GM19351 (cell line): ENCODE measurements at regions not wholly inside any gene's neighbourhood (a gene's known extent, or its start where the extent isn't known, plus 50 kb on each side); places are given as distances from the start of the nearest gene placed in this dataset.

ENCODE experiments used
- ATAC-seq: cut with Tn5 transposase; IDR thresholded peaks from one replicate; pipeline ENCODE4 v1.9.1; 2021; ENCODE audit warnings: mild to moderate bottlenecking, moderate library complexity; ENCODE audit not compliant: unreplicated experiment

DNA sequence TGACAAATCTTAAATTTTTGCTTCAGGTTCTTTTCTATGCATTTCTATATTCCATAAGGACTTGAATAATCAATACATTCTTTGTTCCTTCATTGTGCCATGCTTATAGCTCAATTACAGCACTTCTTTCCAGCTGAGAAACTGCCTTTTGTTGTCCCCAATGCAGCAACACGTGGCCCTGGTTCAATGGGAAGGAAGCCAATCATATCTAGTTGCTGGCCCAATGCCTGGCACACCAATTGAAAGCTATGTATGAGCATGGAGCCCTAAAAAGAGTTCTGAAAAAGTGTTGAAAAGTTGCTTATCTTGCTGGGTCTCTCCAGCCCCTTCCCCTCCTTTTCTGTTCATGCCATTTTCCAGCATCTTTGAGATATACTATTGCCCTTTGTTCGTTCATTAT is 448.0 kb upstream of the FAT3 start:
- no peak for ATAC-seq

DNA sequence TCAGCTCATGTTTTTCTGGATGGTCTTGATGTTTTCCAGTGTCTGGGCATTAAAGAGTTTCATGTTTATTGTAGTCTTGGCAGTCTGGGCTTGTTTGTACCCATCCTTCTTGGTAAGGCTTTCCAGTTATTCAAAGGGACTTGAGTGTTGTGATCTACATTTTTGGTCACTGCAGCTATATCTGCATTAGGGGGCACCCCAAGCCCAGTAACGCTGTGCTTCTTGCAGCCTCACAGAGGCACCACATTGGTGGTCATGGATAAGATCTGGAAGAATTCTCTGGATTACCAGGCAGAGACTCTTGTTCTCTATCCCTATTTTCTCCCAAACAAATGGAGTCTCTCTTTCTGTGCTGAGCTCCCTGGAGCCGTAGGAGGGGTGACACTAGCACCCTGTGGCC is 451.5 kb upstream of the FAT3 start:
- no peak for ATAC-seq

DNA sequence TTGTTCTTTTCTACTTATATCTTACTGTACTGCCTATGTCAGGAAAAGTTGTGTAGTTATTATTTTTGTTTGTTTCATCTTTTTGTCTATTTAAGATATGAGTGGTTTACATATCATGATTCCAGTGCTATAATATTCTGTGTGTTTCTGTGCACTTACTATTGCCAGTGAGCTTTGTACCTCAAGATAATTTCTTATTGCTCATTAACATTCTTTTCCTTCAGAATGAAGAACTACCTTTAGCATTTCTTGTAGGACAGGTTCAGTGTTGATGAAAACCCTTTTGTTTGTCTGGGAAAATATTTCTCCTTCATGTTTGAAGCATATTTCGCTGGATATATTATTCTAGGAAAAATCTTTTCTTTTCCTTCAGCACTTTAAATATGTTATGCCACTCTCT is 452.7 kb upstream of the FAT3 start:
- ATAC-seq, result no peak

DNA sequence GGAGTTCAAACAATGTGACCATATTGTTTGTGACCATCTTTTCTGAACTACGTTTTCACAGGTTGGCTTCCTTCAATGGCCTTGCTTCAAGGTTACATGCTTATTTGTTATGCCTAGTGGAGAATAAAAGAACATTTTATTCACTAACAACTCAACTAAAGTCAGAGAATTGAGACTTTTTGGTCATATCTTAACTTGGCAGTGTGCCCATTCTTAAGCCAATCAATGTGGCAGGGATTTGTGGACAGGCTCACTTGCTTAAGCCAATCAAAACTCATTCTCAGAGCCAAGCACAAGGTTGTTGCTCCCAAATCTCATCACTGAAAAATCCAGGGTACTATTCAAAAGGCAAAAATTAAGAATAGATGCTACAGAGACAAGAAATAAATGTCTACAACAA is 455.8 kb upstream of the FAT3 start:
- ATAC-seq, result no peak

DNA sequence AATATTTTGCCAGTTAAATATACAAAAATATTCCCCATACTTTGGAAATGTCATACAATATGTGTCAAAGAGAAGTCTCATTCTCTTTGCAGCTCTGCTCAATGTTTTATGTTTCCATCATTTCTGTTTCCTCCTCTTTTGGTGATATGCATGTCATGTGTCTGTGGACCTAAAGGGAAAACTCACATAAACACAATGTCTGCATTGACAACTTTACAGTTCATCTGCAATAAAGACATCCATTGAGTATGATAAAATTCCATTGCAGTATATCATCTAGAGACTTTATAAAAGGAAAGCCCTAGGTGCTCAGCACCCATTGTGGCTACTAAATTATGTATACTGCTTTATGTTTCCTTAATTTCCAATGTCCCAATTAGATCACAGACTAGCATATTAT is 461.3 kb upstream of the FAT3 start:
- no peak for ATAC-seq

DNA sequence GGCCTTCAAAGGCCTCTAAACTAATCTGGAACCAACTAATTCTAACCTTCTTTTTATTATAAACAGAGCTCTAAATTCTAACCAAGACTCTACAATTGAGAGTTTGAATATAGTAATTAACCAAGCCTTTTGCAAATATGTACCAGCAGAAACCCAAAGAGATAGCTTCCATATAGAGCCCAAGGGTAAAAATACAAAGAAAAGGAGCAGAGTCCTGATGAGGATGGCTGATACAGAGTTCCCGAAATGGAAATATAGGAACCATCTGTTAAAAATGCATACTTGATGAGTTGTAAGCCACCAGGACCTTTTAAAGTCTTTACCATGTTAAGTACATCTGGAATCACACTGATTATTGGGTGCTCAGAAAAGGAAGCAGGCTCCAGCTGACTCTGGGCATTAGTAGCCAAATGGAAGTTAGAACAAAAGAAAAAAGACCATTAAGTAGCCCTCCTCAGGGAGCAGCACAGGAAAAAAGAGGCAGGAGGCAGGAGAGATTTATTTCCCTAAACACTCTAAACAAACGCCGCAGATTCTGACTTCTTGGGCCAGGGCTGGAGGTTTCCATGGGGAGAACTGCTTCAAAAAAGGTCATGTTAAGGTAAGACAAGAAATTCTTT is 463.1 kb upstream of the FAT3 start:
- no peak for ATAC-seq

DNA sequence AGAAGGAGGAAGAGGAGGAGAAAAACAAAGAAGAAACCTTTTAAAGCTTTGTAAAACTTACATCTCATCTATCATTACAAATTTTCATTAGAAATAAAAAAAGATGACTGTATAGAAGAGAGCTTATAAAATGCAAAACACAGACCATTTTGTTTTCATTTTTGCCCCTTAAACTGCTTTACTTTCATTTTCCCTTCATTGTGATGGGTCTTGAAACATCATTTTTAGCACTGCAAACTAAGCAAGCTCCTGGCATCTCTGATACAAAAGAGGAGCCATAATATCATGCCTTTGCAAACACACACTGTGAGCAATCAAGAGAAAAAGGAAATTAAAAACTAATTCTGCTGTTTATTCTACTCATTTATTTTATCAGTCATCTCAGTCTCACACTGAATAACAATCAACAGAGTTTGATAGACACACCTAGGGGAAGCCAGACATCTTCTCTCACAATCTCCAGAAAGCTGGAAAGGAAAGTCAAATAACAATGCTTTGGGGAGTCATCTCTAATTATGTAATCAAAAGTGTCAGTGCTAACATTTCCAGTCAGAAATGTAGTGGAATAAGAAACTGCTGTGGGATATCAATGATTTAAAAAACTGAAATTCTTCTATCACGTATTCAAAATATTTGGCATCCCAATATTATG is 467.7 kb upstream of the FAT3 start:
- no peak for ATAC-seq

DNA sequence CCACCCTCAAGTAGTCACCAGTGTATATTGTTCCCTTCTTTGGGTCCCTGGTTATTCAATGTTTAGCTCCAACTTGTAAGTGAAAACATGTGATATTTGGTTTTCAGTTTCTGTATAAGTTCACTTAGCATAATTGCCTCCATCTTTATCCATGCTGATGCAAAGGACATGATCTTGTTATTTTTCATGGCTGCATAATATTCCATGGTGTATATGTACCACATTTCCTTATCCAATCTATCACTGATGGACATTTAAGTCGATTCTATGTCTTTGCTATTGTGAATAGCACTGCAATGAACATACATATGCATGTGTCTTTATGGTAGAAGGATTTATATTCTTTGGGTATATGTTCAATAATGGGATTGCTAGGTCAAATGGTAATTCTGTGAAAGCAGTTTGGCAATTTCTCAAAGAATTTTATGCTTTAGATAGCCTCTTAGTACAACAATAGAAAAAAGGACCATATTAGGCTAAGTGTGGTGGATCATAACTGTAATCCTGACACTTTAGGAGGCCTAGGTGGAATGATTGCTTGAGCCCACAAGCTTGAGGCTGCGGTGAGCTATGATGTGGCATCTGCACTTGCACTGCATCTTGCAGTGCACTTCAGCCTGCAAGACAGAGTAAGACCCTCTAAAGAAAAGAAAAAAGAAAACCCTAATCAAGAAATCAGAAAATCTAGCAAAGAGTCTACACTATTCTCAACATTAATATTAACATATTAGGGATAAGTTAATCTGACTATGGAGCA is 468.5 kb upstream of the FAT3 start:
- ATAC-seq, result no peak

DNA sequence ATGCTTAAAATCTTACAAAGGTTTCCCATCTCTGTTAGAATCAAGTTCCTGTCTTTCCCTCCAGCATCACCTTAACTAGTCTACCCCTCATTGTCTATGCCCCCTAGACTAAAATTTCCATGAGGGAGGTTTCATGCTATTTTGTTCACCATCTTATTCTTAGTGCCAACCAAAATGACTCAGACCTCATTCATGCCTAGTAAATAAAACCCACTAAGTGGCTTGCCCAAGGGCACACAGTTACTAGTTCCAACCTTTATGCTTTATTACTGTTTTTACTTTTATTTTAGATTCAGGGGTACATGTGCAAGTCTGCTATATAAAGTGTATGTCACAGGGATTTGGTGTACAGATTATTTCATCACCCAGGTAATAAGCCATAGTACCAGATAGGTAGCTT is 469.1 kb upstream of the FAT3 start:
- no peak for ATAC-seq

DNA sequence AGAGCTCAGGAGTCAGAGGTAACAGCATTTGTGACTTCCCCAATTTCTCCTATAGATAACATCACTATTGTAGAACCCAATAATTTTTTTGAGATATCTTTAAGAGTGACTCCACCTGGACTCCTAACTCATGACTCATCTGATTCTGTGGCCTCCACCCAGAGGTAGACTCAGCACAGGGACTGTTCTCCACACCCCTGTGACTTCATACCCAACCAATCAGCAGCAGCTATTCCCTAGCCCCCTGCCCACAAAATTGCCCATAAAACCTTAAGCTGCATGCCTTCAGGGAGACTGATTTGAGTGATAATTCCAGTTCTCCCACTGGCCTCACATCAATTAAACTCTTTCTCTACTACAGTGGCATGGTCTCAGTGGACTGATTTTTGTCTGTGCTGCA is 475.4 kb upstream of the FAT3 start:
- ATAC-seq, result no peak

DNA sequence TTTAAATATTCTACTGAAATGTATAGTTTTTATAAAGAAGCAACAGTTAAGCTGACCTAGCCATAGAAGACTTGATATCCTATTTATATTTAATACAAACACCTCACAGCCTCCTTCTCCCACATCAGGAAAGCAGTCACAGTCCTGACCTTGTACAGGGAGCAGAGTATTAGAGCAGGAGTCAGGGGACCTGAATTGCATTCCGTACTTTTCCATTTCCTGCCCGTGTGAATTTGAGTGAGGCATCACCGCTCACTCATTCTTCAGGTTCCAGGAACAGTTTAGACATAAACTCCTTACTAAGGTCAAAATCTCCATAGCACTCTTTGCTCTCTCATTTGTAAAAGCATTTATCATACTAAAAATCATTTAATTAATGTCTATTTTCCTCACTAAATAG is 482.5 kb upstream of the FAT3 start:
- ATAC-seq, result no peak

DNA sequence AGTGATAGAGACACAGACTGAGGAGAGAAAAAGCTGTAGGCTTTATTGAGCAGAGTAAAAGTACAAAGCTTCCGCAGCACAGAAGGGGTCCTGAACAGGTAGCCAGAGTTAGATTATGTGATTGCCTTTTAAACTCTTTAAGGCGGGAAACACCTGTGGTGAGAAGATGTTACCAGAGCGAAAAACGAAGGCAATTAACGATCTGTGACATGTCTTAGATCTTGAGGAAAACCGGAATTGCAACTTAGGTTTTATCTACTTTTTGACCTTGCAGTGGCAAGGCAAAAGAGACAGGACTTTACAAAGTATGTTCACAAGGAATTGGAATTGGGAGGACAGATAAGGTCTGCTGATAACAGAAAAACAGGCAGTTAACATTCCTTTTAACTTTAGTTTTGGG is 493.6 kb upstream of the FAT3 start:
- ATAC-seq, result no peak

DNA sequence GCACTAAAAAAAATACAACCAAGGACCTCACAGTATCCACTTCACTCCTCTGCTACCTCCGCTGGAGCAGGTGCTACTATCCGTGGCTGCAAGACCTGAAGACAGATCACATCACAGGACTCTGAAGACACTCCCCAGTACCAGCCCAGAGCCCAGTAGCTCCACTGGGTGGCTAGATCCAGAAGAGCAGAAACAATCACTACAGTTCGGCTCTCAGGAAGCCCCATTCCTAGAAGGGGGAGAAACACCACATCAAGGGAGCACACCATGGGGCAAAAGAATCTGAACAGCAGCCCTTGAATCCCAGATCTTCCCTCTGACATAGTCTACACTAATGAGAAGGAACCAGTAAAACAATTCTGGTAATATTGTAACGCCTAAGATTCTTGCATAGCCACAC is 494.0 kb upstream of the FAT3 start:
- no peak for ATAC-seq

DNA sequence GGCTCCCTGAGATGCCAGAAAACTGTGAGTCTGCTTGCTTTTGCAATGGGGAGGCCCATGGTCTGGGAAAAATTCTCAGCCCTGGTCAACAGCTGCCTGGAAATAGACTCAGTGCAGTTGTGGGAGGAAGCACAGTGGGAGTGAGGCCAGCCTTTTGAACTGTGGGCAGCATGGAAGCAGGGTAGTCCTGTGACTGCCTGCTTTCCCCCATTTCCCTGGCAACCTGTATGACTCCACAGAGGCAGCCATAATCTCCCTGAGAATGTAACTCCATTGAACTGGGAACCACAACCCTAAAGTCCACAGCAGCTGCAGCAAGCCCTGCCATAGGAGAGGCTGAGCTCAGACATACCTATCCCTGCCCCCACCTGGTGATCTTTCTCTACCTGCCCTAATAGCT is 494.6 kb upstream of the FAT3 start:
- ATAC-seq, result no peak

DNA sequence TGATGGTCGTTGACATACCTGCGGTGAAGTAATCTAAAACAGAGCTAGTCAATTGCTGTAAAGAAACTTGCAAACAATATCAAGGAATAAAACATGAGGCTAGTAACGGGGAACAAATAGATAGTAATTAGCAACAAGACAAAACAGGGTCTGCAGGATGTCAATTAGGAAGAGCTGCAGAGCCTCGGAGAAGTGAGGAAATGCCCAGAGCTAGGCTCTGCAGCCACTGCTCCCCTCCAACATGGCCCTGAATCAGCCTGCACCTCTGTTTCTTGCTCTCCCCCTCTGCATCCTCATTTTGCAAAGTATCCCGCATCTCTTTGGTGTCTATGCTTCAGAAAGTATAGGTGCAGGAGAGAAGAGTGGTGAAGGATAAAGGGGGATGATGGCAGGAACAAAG is 507.4 kb upstream of the FAT3 start:
- no peak for ATAC-seq

DNA sequence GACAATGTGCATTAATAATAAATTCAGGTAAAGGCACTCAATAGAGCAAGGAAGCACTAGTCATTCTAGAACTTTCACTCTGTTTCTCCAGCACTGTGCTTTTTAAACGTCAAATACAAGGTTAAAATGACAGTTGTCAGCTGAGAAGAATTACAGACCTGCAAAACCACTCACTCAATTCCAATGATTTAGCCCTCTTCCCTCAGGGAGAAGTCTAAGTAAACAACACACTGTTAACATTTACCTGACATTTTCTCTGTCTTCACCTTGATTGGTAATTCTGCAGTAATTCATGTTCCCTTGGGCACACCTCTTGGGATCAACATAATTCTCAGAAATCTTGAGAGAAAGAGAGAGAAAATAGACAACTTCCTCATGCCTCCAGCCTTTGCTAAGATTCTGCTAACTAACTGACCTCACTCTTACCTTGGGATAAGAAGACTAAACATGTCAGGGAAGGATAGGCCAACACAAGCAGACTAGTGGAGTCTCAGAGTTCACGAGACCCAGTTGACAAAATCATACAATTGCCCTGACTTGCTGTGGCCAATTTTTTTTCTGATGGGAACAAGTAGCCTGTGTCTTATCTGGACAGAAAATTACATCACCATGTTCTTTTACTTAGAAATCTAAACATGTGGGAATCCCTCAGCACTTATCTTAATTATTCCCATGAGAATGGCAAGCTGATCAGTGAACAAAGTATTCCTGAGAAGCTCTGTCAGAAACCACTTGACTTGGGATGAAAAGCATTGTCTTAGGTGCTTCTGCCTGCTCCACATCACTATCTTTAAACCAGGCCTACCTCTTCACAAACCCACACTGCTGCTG is 516.8 kb upstream of the FAT3 start:
- ATAC-seq, result no peak

DNA sequence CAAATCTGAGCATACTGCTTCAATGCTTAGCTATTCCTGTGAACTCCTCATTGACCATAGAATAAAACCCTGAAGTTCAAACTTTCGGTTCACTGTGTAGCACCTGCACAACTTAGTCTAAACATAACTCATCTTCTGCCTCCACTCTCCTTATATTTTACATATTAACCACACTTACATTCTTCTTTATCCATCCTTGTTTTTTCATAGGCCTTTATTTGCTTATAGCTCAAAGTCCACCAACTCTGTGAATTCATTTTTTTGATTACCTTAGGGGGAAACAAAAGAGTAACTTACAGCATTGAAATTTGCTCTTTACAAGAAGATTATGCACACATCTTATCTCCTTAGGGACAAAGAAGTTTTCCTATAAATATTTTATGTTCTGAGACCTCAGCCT is 521.6 kb upstream of the FAT3 start:
- ATAC-seq, result no peak

DNA sequence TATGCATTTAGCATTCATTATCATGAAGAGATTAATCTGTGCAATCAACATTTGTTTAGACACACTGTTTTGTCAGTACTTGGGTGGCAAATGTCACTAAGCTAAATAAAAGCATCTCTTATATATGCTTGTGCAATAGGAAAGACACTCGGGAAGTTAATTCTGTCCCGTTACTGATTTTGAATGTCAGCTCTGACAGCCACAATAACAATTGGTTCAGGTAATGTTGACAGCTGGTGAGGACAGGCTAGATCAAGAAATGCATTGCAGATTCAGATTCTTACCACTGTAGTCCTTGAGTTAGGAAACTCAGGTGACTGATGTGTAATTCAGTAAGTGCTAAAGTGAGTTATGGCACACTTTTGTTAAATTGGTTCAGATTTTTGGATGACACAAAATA is 523.8 kb upstream of the FAT3 start:
- ATAC-seq, result no peak

DNA sequence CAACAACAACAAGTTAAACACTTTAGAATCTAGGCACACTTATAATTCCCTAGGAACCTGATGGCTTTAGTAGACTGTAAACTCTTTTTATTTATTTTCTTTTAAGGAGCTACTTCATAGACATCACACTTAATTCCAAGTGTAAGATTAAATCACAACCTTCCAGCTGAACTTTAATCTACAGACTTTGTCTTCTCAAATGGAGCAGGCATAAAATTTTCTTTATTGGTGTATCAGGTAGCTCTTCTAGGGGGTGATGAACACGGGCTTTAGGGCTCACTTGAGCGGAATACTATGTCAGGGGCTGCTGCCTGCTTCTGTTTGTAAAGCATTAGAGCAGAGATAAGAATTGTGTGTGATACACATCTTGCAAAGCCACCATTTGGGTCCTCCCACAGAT is 525.8 kb upstream of the FAT3 start:
- no peak for ATAC-seq

DNA sequence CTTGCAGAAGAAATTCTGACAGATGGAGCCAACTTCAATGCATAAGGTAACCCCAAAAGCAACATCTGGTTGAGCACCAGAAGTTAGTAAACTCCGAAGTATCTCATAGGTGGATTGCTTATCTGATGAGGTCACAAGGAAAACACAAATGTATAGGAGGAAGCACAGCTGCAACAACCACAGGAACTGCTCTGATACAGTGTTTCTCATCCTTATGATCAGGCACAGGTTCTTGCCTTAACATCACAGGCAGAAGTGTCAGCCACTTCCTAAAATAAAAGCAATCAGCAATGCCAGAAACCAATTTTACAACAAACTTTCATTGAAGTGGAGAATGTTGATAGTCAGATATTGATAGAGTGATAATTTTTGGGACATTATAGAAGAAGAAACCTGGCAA is 530.3 kb upstream of the FAT3 start:
- ATAC-seq, result no peak

DNA sequence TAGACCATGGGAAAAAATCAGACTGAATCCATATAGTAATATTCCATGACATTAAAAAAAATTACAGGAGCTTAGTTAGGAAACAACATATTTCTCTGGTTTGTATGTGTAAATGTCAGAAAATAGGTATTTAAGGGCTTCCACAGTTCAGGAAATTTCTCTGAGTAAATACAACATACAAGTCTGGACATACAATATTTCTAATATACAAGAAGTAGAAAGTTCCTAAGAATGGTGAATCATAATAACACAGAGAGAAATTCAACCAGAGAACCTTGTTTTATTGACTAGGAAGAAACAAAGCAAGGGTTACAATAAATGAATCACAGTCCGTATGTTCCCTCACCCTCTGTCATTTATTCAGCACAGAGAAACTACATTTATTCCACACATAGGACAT is 532.7 kb upstream of the FAT3 start:
- ATAC-seq, result no peak

DNA sequence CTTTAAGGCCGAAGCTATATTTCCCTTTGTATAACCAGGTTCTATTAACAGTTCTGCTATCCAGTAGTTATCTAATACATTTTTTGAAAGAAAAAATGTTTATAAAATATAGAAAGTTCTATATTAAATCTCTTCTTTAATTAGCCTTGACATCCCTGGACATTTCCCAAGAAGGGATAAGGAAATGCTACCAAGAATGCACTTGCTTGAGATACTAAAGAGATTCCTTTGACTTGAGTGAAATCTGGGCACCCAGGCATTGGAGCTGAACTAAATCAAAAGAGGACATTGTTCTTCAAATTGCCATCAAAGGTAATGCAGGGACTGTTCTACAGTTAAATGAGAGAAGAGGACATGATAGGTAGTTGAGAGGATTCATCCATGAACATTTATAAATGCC is 535.9 kb upstream of the FAT3 start:
- no peak for ATAC-seq
